Stimulated activated CD4-positive, alpha-beta T cell treated with anti-CD3 and anti-CD28 coated beads, Interleukin-1b, Interleukin-23, amount 100 ng/mL, for 1 hour (primary cell): ENCODE measurements at regions not wholly inside any gene's neighbourhood (a gene's known extent, or its start where the extent isn't known, plus 50 kb on each side); places are given as distances from the start of the nearest gene placed in this dataset.

Experiments
- DNase-seq, 2 donors: peaks; one replicate each; pipeline ENCODE4 v3.0.0-alpha.2; 2020; ENCODE audit warnings: low read depth in 2 of 2

DNA sequence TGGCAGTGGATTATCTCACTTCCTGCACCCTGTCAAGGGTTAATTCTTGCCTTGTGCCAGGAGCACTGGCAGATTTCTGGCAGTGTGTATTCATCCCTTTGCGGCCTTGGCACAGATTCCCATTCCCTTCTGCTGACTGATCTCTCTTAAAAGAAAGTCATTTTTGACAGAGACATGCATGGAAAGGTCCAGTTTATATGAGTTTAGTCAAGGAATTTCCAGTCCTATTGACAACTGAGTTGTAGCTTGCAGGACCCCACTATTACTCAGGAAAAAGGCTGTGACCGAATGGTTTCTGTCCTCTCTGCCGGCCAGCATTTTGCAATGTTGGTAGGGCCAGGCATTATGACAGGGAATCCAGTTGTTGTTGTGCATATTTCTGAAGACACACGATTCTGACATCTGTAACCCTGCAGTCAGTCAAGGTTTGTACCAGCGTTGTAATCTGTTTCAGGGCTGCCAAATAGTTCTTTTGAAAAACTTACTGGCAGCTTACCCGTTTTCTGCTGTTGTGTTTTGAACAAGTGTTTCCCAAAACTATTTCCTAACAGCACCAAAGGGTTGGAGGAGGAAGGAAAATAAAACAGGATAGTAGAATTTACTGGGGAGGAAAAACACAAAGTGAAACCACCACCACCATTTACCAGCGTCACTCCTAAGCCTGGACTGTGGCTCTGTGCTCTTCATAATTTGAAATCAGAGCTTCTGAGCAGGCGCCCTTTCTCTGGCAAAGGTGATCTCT, 243.4 kb upstream of the KLF4 start:
- no peak for DNase-seq

DNA sequence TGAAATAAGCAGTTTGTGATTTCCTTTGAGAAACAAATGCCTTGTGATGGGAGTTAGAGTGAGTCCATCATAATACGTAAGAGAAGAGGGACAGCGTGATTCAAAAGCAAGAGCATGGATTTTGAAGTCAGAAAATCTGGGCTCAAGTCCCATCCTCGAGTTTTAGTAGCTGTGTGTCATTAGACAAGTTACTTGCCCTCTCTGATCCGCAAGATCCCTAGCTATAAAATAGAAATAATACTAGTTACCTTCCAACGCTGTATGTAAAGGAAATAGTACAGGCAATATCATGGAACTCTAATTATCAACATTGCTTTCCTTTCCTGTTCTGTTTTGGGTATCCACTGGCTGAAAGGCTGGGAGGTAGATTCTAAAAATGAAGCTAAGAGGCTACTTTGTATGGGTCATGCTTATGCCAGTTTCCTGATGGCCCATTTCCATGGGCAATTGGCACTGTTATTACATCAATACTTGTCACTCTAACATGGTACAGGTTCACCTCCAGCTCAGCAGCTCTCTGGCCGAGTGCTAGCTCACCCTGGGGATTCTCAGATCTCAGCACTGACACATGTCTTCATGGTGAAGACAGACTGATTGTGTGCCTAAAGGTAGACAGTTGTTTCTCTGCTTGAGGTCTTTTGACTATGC, 241.7 kb upstream of the KLF4 start:
- no peak for DNase-seq

DNA sequence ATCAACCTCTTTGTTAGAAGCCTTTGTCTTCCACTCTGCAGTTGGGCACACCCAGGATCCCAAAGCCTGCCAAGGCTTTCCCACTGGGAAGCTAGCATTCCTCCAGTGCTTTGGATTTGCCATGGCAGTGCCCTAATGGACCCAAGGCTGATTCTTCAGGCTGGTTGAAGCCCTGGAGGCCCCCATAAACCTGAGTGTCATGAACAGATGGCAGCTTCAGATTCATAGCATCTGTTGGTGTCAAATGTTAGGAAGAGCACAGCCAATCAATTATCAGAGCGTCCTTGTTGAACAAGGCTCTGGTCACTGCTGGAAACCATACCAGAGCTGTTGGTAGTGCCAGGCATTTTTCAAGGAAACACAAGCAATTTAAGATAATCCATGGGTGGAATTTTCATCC, 241.1 kb upstream of the KLF4 start:
- no peak for DNase-seq

DNA sequence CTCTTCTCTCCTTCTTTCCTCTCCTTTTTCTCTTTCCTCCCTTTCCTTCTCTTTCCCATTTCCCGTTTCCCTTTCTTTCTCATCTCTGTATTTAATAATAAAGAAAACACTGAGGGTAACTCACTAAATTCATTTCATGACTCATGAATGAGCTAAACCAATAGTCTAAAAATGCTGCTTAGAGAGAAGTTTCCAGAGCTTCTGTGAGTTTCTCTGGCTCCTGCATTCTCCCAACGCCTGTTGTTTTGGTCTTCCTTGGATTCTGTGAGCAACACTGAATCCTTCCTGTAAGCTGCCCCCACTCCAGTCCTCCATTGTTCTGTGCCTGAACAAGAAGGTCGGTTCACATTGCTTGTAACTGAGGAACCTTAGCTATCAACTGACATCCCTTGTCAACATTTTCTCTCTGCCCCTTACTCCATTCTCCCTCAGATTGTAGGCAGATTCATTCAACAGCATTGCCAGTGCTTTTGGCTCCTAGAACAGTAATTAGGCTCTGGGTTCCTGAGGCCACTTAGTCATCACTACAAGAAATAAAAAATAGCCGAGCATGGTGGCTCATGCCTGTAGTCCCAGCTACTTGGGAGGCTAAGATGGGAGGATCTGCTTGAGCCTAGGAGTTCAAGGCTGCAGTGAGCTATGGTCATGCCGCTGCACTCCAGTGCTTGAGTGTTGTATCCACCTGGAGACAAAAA, 237.7 kb upstream of the KLF4 start:
- no peak for DNase-seq

DNA sequence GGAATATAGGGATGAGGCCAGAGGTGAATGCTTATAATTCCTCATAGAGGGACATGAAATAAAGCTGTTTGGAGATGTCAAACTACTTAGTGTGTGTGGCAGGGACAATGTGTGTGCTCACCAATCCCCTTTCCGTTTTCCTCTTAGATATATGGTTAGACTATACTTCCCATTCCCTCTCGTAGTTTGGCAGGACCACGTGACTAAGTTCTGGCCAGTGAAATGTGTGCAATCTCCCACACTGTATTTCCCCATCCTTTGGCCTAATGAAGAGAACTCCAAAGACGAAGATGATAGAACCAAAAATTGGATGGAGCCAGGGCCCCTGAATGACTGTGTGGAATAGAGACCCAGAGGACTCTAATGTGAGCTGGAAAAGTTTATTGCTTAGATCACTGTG, 233.4 kb upstream of the KLF4 start:
- DNase-seq = no peak

DNA sequence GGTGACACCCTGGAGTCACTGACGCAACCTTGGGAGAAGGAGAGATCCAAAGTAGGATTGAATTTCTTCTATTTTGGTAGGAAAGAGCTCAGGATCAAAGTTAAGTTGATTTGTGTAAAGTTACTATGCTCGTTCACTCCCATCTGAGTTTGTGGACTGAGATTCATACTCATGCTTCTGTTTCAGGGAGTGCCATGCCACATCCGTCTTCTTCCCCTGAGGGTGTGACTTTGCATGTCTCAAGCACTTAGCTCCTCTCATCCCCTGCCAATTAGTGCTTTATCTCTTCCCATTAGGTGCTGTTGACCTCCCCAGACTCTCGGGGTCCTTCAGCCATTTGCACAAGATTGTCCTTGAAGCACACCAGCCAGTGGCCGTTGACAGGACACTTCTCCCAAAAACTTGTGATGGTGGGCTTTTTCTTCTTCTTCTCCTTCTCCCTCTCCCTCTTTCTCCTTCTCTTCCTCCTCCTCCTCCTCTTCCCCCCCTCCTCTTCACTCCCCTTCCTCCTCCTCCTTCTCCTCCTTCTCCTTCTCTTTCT, 232.2 kb upstream of the KLF4 start:
- no peak for DNase-seq

DNA sequence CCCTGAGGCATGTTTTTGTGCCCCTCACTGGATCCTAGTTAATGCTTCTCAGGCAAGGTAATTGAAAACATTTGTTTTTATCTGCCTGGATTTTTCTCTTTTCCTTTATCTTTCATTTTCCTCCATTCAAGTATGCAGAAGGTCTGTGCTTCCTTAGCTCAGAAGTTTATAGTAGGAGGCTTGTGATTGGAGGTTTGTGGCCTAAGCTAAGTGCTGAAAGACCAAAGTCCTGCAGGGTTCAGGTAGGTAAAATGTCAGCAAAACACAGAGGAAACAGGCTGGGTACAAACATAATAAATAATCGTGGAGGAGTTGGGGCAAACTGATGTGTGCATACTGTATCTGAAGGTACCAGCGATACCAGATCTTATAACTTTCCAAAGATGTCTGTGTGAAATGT, 230.9 kb upstream of the KLF4 start:
- DNase-seq = no peak

DNA sequence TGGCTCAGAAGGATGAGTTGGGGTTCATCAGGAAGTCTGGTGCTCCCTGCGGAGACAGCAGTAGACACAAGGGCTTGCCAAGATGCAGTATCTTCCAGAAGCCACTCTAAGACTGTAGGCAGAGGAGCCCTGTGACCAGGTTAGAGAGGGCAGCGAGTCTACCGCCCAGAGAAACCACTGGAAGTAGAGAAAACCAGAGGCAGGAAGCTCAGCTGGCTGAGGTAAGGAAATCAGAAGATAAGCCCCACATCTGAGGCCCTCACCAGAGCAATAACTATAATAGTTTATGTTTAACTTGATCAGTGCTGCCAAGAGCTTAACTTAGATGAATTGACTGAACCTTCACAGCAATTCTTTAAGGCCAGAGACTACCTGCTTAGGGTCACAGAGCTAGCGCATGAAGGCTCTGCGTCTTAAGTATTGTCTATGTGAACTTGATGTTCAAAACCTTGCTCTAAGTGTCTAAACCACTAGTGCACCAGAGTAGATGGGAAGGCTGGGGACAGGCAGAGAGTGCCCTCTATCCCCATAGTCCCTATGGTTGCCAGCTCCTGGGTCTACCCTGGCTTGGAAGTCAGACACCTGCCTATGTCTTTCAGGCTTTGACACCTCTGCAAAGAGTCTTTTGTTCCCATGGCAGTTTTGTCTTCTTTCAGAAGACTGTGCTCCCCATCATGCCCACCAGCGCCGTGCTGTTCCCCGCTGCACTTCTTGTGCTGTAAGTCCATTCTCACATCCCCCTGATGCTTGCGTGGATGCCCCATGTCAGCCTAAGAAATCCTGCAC, 228.2 kb upstream of the KLF4 start:
- DNase-seq = no peak

DNA sequence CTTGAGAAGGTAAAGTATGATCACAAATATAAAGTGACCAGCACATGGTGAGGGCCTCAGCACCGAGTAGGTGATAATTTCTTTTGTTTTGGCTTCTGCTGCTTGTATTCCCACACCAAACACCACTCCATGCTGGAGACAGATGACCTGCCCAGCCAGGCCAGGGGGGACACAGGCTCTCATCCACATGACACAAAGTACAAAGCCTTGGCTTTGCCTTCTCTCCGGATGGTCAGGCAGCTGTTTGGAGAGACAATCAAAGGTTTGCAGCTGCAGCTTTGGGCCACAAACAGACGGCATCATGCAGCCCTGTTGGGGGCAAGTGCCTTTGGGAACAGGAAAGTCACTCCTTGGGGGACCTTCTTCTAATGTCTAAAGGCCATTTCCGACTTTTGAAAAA, 226.2 kb upstream of the KLF4 start:
- no peak for DNase-seq

DNA sequence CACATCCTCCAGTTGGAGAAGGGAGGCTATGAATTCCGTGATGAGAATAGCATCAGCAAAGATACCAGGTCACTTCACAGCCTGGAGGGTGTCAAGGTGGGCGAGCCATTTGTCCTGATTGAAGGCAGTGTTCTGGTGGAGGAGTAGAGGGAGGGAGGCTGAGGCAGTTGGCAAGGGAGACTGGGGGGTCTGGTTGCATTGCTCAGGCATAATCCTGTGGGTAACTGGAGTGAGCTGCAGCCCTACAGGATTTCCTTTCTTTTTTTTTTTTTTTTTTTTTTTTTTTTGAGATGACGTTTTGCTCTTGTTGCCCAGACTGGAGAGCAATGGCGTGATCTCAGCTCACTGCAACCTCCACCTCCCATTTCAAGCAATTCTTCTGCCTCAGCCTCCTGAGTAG, 223.9 kb upstream of the KLF4 start:
- no peak for DNase-seq

DNA sequence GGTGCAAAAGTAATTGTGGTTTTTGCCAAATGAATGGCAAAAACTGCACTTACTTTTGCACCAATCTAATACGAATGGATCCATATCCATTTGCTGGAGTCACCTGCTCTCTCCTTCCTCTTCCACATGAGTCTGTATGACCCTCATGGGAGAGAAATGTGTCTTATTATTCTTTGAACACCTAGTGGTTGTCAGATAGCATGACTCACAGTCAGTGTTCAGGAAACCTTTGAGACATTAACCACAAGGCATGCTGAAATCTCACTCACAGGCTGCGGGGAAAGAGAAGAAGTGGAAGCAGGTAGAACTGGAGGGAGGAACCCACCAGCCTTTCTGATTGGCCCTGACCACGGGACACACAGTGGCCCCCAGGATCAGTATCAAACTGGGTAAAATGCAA, 222.8 kb upstream of the KLF4 start:
- no peak for DNase-seq

DNA sequence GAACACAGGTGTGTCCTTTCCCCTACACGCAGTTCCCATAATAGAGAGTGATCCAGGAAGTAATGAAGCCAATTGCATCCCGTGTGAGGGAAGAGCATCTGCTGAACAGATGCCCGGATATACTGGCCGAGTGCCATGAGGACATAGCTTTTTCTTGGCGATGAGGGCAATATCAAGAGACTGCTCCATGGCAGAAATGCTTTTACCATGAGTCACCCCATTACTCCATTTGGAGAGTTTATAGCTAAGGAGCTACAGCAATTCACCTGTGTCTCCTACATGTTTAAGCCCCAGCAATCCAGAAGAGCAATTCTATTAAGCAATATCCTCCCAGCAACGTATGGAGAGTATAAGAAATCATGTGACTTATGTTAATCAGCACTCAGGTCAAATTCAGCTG, 222.0 kb upstream of the KLF4 start:
- DNase-seq = no peak

DNA sequence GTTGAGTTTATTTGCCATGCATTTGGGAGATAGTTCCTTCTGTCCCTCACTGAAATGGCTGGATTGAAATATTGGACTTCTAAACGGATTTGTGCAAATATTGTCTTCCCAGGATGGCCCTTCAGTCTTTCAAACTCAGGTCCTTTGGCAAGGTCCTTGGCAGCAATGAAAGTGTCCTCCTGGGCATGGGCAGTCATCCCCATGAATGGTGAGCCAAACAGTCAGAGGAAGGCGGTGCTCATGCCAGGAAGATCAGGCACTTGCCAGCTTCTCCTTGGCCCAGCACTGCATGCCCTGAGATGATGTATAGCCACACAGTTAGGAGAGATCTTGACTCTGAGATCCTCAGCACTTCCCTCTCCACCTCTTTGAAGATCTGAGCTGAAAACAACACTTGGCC, 221.4 kb upstream of the KLF4 start:
- no peak for DNase-seq

DNA sequence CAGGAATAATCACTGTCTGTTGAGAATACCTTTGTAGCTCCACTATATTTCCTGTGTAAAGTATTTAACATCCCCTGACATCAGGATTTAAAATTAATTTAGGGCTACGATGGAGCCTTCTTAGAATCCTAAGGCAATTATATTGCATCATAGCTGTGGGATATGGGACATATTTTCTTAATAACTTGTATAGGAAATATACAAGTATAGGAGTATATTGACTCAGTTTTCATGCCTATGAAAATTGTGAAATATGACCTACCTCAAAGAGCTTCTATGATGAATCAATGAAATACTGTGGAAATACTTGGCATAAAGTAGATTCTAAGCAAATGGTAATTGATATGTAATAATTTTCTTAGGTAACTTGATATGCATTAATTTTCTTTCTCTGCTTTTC, 221.0 kb upstream of the KLF4 start:
- DNase-seq = no peak

DNA sequence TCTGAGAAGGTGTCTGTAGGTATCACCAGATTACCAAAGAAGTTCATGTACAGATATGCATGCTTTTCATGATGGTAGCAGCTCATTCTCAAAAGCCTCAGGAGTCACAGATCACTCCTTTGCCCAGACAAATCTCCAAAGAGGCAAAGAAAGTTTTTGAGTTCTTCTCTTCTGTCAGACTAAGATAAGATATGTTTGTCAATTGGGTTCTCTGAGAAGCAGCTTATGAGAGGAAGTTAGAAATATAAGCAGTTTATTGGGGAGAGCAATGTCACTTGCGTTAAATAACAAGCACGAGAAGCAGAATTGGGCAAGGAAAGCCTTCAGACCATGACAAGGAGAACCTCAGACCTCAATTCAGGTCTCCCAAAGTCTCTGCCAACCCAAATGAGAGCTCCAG, 219.2 kb upstream of the KLF4 start:
- no peak for DNase-seq

DNA sequence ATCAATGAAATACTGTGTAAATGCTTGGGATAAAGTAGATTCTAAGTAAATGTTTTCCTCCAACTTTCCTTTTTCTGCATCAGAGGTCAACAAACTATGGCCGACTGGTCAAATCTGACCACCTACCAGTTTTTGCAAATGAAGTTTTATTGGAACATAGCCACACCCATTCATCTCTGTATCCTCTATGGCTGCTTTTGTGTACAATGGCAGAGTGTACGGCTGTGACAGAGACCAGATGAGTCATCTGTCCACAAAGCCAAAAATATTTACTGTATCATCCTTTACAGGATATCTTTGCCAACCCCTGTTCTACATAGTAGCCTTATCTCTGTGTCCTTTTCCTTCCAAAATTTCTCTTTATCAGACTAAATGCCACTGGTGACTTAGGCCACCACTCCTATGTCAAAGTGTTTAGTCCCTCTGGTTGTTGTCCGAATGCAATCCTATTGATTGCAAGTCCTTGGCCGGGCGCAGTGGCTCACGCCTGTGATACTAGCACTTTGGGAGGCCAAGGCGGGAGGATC, 218.4 kb upstream of the KLF4 start:
- no peak for DNase-seq

DNA sequence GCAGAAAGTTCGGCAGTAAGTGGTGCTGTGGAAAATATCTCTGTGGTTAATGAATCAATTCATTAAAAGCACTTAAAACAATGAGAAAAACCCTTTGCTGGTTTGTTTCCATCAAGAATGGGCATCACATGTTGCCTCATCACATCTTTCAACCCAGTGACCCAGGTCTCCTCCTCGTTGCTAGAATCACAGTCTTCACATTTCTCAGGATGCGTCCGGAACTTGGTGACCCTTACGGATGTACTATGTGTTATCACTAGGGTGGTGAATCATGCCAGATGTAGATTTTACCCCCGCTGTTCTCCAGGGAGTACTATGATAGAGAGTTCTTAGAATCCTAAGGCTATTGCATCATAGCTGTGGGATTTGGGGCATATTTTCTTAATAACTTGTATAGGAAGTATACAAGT, 217.9 kb upstream of the KLF4 start:
- DNase-seq = no peak

DNA sequence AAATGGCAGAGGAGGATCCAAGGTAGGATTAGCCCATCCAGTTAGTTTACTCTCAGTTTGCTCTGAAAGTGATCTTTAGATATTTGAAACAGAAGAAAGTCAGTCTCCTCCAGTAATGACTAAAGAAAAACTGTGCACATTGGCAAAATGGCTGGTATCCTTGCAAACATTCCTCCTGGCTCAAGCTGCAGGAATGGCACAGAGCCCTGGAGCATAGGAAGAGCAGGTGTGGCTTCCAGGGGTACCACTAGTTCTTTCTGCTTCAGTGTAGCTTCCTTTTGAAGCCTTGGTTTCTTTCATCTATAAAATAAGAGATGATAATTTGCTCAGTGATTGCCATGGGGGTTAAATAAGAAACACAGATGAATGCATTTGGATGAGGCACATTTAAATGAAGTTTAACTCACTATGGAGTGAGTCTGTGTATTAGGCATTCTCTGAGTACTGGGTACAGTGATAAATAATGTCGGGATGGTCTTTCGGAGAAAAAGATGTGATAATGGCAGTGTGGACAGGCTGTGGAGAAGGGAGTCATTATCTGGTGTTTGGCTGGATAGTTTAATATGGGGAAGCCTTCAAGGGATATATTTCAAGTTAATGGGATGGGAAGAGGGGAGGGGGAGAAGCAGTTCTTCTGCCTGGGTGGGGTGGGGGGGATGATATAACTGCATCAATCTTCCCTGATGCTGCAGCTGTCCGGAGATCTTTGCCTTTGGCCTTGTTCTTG, 217.3 kb upstream of the KLF4 start:
- no peak for DNase-seq

DNA sequence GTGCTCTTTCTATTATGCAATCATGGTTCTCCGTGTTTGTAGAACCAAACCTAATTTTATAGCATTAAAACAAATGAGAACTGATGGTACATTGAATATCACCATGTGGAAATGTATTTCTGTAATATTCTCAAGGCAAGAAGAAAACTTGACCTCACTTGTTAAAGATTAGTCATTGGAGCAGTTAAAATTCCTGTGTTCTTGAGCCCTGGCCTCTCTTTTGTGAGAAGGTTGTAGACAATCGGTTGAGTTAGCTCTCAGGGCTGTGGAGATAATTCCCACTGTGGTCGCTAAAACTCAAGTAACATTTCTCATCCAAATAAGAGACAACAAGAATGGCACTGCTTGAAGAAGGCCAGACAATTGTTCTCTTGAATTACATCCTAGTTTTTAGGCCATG, 216.0 kb upstream of the KLF4 start:
- no peak for DNase-seq

DNA sequence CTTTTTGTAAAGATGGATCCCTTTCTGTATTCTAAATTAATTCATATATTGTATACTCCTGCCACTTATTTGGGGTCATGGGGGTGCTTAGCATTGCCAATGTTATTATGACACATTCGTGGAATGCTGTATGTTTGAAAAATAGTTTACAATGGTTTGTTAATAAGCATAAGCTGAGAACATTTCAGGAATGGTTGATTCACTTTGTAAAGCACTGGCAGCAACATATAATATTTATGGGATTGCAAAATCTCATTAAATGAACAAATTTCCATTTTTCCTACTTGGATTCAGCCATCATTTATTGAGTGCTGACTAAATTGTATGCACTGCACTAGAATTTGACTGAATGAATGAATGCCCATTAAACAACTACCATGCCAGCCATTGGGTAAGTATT, 215.2 kb upstream of the KLF4 start:
- DNase-seq = no peak

DNA sequence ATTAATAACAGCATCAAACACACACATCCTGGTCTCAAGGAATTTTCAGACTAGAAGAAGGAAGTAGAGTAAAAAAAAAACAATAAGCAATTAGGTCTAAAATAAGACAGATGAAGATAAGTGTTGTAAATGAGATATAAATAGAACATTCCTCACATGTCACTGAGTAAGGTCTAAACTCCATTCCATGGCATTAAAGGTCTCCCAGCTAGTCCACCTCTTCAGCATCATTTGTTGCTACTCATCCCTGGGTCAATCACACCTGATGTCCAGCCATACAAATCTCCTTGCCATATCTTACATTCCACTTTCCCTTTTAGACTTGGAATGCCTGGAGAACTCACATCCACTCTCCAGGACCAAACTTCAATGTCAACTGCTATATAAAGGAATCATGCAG, 214.1 kb upstream of the KLF4 start:
- no peak for DNase-seq
